ENCODE measurements at regions not wholly inside any gene's neighbourhood (a gene's known extent, or its start where the extent isn't known, plus 50 kb on each side); places are given as distances from the start of the nearest gene placed in this dataset.

- no peaks in the 10 kb centered on the region for H3K9me3 Mint-ChIP-seq (ENCODE audit: unreplicated experiment)
- H3K27ac Mint-ChIP-seq (ENCODE audit: unreplicated experiment), result no peak overlapping the region
- no peak overlapping the region for H3K9ac ChIP-seq (ENCODE audit: low read length)
- no peak overlapping the region for H3K27ac ChIP-seq (ENCODE audit: low read depth, low read length)
- FAIRE-seq (no peak), DNase-seq (ENCODE audit: low read depth) (no peak)
- peaks cover 5% of the 10 kb centered on the region for H3K4me1 Mint-ChIP-seq (ENCODE audit: low read depth, unreplicated experiment)
- peaks cover 47% of the 10 kb centered on the region for H4K20me1 ChIP-seq (ENCODE audit: insufficient read depth, low read length)
- TF ChIP-seq EZH2 (IDR thresholded peaks at IDR 0.05; ENCODE audit: insufficient read depth, low read length) (no peak), CTCF (IDR thresholded peaks at IDR 0.05; ENCODE audit: insufficient read depth, low read depth, low read length) (no peak)
- H3K27me3 Mint-ChIP-seq (ENCODE audit: low read depth, unreplicated experiment), result no peaks in the 10 kb centered on the region
- no peaks in the 10 kb centered on the region for H3K4me1 ChIP-seq (ENCODE audit: insufficient read depth, low read length)
- H3K4me2 ChIP-seq (ENCODE audit: low read length), result no peak overlapping the region
- no peaks in the 10 kb centered on the region for H3K36me3 ChIP-seq (ENCODE audit: insufficient read depth, low read length)
- H2AFZ ChIP-seq (ENCODE audit: low read depth, low read length), result no peak overlapping the region
- no peak overlapping the region for H3K4me3 ChIP-seq (ENCODE audit: insufficient read depth, low read depth, low read length)
- H3K27me3 ChIP-seq (ENCODE audit: insufficient read depth, low read length), result no peaks in the 10 kb centered on the region
- no peak overlapping the region for H3K4me3 Mint-ChIP-seq (ENCODE audit: unreplicated experiment)
- H3K9me3 ChIP-seq (ENCODE audit: insufficient read depth, low read depth, low read length), result no peaks in the 10 kb centered on the region
- peaks cover 15% of the 10 kb centered on the region for H3K79me2 ChIP-seq (ENCODE audit: insufficient read depth, low read length)
- H3K36me3 Mint-ChIP-seq (ENCODE audit: low read depth, unreplicated experiment), result peaks cover 4% of the 10 kb centered on the region
Observed at GRCh38 chr13:73989244-73989843, 144.9 kb downstream of the KLF12 start.

GRCh38 chr13:73988461-73988860, 145.7 kb downstream of the KLF12 start:
- Mint-ChIP-seq H3K27me3 (ENCODE audit: low read depth, unreplicated experiment) (no peaks in the 10 kb centered on the region), H3K27ac (ENCODE audit: unreplicated experiment) (no peak overlapping the region), H3K36me3 (ENCODE audit: low read depth, unreplicated experiment) (peaks cover 4% of the 10 kb centered on the region), H3K4me1 (ENCODE audit: low read depth, unreplicated experiment) (peaks cover 5% of the 10 kb centered on the region), H3K4me3 (ENCODE audit: unreplicated experiment) (no peak overlapping the region), H3K9me3 (ENCODE audit: unreplicated experiment) (no peaks in the 10 kb centered on the region)
- Histone ChIP-seq H3K9me3 (ENCODE audit: insufficient read depth, low read depth, low read length) (no peaks in the 10 kb centered on the region), H3K9ac (ENCODE audit: low read length) (no peak overlapping the region), H3K79me2 (ENCODE audit: insufficient read depth, low read length) (peaks cover 19% of the 10 kb centered on the region), H3K4me1 (ENCODE audit: insufficient read depth, low read length) (no peaks in the 10 kb centered on the region), H3K36me3 (ENCODE audit: insufficient read depth, low read length) (no peaks in the 10 kb centered on the region), H3K27me3 (ENCODE audit: insufficient read depth, low read length) (no peaks in the 10 kb centered on the region), H3K4me2 (ENCODE audit: low read length) (no peak overlapping the region), H3K27ac (ENCODE audit: low read depth, low read length) (no peak overlapping the region), H3K4me3 (ENCODE audit: insufficient read depth, low read depth, low read length) (no peak overlapping the region), H4K20me1 (ENCODE audit: insufficient read depth, low read length) (peaks cover 56% of the 10 kb centered on the region), H2AFZ (ENCODE audit: low read depth, low read length) (no peak overlapping the region)
- DNase-seq (ENCODE audit: low read depth), result no peak
- no peak for TF ChIP-seq EZH2 (IDR thresholded peaks at IDR 0.05; ENCODE audit: insufficient read depth, low read length)
- no peak for TF ChIP-seq CTCF (IDR thresholded peaks at IDR 0.05; ENCODE audit: insufficient read depth, low read depth, low read length)
- no peak for FAIRE-seq

GRCh38 chr13:73987618-73988017, 146.6 kb downstream of the KLF12 start:
- no peaks in the 10 kb centered on the region for H3K27me3 ChIP-seq (ENCODE audit: insufficient read depth, low read length)
- Mint-ChIP-seq H3K9me3 (ENCODE audit: unreplicated experiment) (no peaks in the 10 kb centered on the region), H3K36me3 (ENCODE audit: low read depth, unreplicated experiment) (peaks cover 2% of the 10 kb centered on the region), H3K4me1 (ENCODE audit: low read depth, unreplicated experiment) (peaks cover 5% of the 10 kb centered on the region), H3K27me3 (ENCODE audit: low read depth, unreplicated experiment) (no peaks in the 10 kb centered on the region), H3K27ac (ENCODE audit: unreplicated experiment) (no peak overlapping the region), H3K4me3 (ENCODE audit: unreplicated experiment) (no peak overlapping the region)
- peaks cover 19% of the 10 kb centered on the region for H3K79me2 ChIP-seq (ENCODE audit: insufficient read depth, low read length)
- no peak for FAIRE-seq
- no peak overlapping the region for H3K9ac ChIP-seq (ENCODE audit: low read length)
- no peak overlapping the region for H3K4me3 ChIP-seq (ENCODE audit: insufficient read depth, low read depth, low read length)
- H3K4me1 ChIP-seq (ENCODE audit: insufficient read depth, low read length), result no peaks in the 10 kb centered on the region
- no peaks in the 10 kb centered on the region for H3K36me3 ChIP-seq (ENCODE audit: insufficient read depth, low read length)
- no peak overlapping the region for H3K4me2 ChIP-seq (ENCODE audit: low read length)
- H3K9me3 ChIP-seq (ENCODE audit: insufficient read depth, low read depth, low read length), result no peaks in the 10 kb centered on the region
- peaks cover 63% of the 10 kb centered on the region for H4K20me1 ChIP-seq (ENCODE audit: insufficient read depth, low read length)
- DNase-seq (ENCODE audit: low read depth), result no peak
- H3K27ac ChIP-seq (ENCODE audit: low read depth, low read length), result no peak overlapping the region
- no peak overlapping the region for H2AFZ ChIP-seq (ENCODE audit: low read depth, low read length)
- TF ChIP-seq CTCF (IDR thresholded peaks at IDR 0.05; ENCODE audit: insufficient read depth, low read depth, low read length) (no peak), EZH2 (IDR thresholded peaks at IDR 0.05; ENCODE audit: insufficient read depth, low read length) (no peak)
